Type B pancreatic cell (in vitro differentiated cells): ENCODE measurements at regions not wholly inside any gene's neighbourhood (a gene's known extent, or its start where the extent isn't known, plus 50 kb on each side); places are given as distances from the start of the nearest gene placed in this dataset.

Source experiments
- DNase-seq: peaks from one replicate; pipeline ENCODE4 v3.0.0; 2021; ENCODE audit warnings: mixed read lengths; ENCODE audit not compliant: unreplicated experiment; ENCODE audit errors: extremely low spot score
- H3K27ac Mint-ChIP-seq: 2 replicates; pipeline ENCODE4 v1.8.0; 2021; ENCODE audit warnings: mild to moderate bottlenecking, mixed read lengths
- H3K27me3 Mint-ChIP-seq: 2 replicates; pipeline ENCODE4 v1.8.0; 2021; ENCODE audit warnings: mixed read lengths
- H3K36me3 Mint-ChIP-seq: 2 replicates; pipeline ENCODE4 v1.8.0; 2021; ENCODE audit warnings: mixed read lengths
- H3K4me1 Mint-ChIP-seq: one replicate; pipeline ENCODE4 v1.8.0; 2021; ENCODE audit warnings: mixed read lengths; ENCODE audit not compliant: unreplicated experiment
- H3K4me3 Mint-ChIP-seq: 2 replicates; pipeline ENCODE4 v1.8.0; 2021; ENCODE audit warnings: mild to moderate bottlenecking, mixed read lengths
- H3K9me3 Mint-ChIP-seq: 2 replicates; pipeline ENCODE4 v1.8.0; 2021; ENCODE audit warnings: mixed read lengths
- CTCF ChIP-seq: fragments of 200-600 bp; sonication (generic); conservative IDR thresholded peaks from 2 replicates; pipeline ENCODE4 v1.5.0; 2021; ENCODE audit warnings: antibody characterized with exemption, mild to moderate bottlenecking

- H3K27ac Mint-ChIP-seq = no peak overlapping the region
- no peaks in the 10 kb centered on the region for H3K9me3 Mint-ChIP-seq
- H3K36me3 Mint-ChIP-seq = no peaks in the 10 kb centered on the region
- peaks cover 7% of the 10 kb centered on the region for H3K4me1 Mint-ChIP-seq
- no peak for DNase-seq
- no peak for TF ChIP-seq CTCF
- no peak overlapping the region for H3K4me3 Mint-ChIP-seq
- peaks cover 4% of the 10 kb centered on the region for H3K27me3 Mint-ChIP-seq
Observed at GRCh38 chr15:36399276-36399675, 180.2 kb upstream of the CDIN1 start.

GRCh38 chr15:36400936-36401585 lies 178.4 kb upstream of the CDIN1 start:
- Mint-ChIP-seq H3K9me3 (no peaks in the 10 kb centered on the region), H3K27ac (no peak overlapping the region), H3K4me3 (no peak overlapping the region)

GRCh38 chr15:36401586-36401966 lies 177.8 kb upstream of the CDIN1 start:
- no peak for TF ChIP-seq CTCF
- Mint-ChIP-seq H3K27ac (no peak overlapping the region), H3K9me3 (no peaks in the 10 kb centered on the region)

More at GRCh38 chr15:36400936-36401585, 178.4 kb upstream of the CDIN1 start:
- DNase-seq = no peak
- no peak for TF ChIP-seq CTCF
- Mint-ChIP-seq H3K4me1 (peaks cover 7% of the 10 kb centered on the region), H3K27me3 (peaks cover 4% of the 10 kb centered on the region), H3K36me3 (no peaks in the 10 kb centered on the region)

GRCh38 chr15:36403351-36403750 lies 176.1 kb upstream of the CDIN1 start:
- no peak for TF ChIP-seq CTCF
- peaks cover 21% of the 10 kb centered on the region for H3K4me1 Mint-ChIP-seq
- no peak for DNase-seq
- H3K36me3 Mint-ChIP-seq = no peaks in the 10 kb centered on the region
- H3K27me3 Mint-ChIP-seq = peaks cover 4% of the 10 kb centered on the region
- H3K27ac Mint-ChIP-seq = no peak overlapping the region
- no peak overlapping the region for H3K4me3 Mint-ChIP-seq
- no peaks in the 10 kb centered on the region for H3K9me3 Mint-ChIP-seq

More at GRCh38 chr15:36401586-36401966, 177.8 kb upstream of the CDIN1 start:
- no peak for DNase-seq
- Mint-ChIP-seq H3K4me1 (peaks cover 10% of the 10 kb centered on the region), H3K36me3 (no peaks in the 10 kb centered on the region), H3K27me3 (peaks cover 4% of the 10 kb centered on the region), H3K4me3 (no peak overlapping the region)

- Mint-ChIP-seq H3K36me3 (no peaks in the 10 kb centered on the region), H3K27me3 (no peaks in the 10 kb centered on the region), H3K9me3 (no peaks in the 10 kb centered on the region), H3K4me1 (peaks cover 14% of the 10 kb centered on the region), H3K27ac (no peak overlapping the region), H3K4me3 (no peak overlapping the region)
- no peak for TF ChIP-seq CTCF
- no peak for DNase-seq
Observed at GRCh38 chr15:36406366-36406765, 173.1 kb upstream of the CDIN1 start.
